Keratinocyte (primary cell): ENCODE measurements at regions not wholly inside any gene's neighbourhood (a gene's known extent, or its start where the extent isn't known, plus 50 kb on each side); places are given as distances from the start of the nearest gene placed in this dataset.

Experiments used
- EZH2 ChIP-seq: IDR thresholded peaks from one replicate; pipeline ENCODE4 v1.6.1; 2012; ENCODE audit warnings: inconsistent platforms, mild to moderate bottlenecking, low read length, moderate library complexity
- TF ChIP-seq, protein P1 (sequence below), 3 experiments: IDR thresholded peaks in 1 of 3; conservative IDR thresholded peaks in 1 of 3; optimal IDR thresholded peaks in 1 of 3; 2 replicates in 2 of 3; 3 replicates in 1 of 3; pipeline versions ENCODE3 to v1.5.1; 2011; ENCODE audit warnings: low read length in 3 of 3, mild to moderate bottlenecking in 3 of 3, moderate library complexity in 2 of 3, control low read depth in 1 of 3, inconsistent platforms in 1 of 3; ENCODE audit not compliant: insufficient read depth in 2 of 3; ENCODE audit errors: extremely low read depth in 1 of 3

- TF ChIP-seq, protein P1, sequence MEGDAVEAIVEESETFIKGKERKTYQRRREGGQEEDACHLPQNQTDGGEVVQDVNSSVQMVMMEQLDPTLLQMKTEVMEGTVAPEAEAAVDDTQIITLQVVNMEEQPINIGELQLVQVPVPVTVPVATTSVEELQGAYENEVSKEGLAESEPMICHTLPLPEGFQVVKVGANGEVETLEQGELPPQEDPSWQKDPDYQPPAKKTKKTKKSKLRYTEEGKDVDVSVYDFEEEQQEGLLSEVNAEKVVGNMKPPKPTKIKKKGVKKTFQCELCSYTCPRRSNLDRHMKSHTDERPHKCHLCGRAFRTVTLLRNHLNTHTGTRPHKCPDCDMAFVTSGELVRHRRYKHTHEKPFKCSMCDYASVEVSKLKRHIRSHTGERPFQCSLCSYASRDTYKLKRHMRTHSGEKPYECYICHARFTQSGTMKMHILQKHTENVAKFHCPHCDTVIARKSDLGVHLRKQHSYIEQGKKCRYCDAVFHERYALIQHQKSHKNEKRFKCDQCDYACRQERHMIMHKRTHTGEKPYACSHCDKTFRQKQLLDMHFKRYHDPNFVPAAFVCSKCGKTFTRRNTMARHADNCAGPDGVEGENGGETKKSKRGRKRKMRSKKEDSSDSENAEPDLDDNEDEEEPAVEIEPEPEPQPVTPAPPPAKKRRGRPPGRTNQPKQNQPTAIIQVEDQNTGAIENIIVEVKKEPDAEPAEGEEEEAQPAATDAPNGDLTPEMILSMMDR (optimal IDR thresholded peaks at IDR 0.05 in 1 of 3, IDR thresholded peaks at IDR 0.05 in 1 of 3, conservative IDR thresholded peaks at IDR 0.05 in 1 of 3; ENCODE audit: extremely low read depth in 1 of 3, insufficient read depth in 2 of 3, low read length in 3 of 3) = no peak
- no peak for TF ChIP-seq EZH2
Measured at GRCh38 chr11:33515347-33515746, 185.3 kb downstream of the C11orf91 start.
